Stimulated activated CD8-positive, alpha-beta memory T cell treated with anti-CD3 and anti-CD28 coated beads, Interleukin-4, amount 100 ng/mL, for 4 hours (primary cell): ENCODE measurements at regions not wholly inside any gene's neighbourhood (a gene's known extent, or its start where the extent isn't known, plus 50 kb on each side); places are given as distances from the start of the nearest gene placed in this dataset.
A peak's percentile ranks its signal among the peaks of the same experiment; 100 is the strongest.
"Not testable (repeated sequence)": the region's sequence is repeated elsewhere in the genome, so short reads cannot be mapped to it uniquely, and the experiment has no call there.

Experiments
- DNase-seq, 2 donors: peaks; one replicate each; pipeline ENCODE4 v3.0.0-alpha.2; 2020; ENCODE audit warnings: low read depth in 2 of 2, low spot score in 1 of 2

DNA sequence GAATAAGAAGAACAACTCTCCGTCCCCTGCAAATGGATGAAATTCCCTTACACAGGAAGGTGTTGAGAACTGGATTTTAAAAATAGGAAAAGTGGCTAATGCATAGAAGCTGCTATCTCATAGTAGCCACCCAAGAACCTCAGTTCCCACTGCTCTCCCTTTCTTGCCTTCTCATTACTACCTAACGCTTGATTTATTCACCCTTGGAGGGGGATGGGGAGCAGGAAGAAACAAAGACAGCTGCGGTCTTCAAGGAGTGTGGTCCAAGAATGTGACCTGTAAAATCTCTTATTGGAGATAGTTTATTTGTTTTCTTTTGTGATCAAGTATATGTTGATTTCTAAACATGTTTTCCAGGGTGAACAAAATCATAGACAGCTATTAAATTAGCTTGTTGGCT is 274.1 kb upstream of the CTNNB1 start:
- no peak for DNase-seq

GRCh38 chr3:40930131-40930538 is 269.2 kb upstream of the CTNNB1 start:
- no peak for DNase-seq

DNA sequence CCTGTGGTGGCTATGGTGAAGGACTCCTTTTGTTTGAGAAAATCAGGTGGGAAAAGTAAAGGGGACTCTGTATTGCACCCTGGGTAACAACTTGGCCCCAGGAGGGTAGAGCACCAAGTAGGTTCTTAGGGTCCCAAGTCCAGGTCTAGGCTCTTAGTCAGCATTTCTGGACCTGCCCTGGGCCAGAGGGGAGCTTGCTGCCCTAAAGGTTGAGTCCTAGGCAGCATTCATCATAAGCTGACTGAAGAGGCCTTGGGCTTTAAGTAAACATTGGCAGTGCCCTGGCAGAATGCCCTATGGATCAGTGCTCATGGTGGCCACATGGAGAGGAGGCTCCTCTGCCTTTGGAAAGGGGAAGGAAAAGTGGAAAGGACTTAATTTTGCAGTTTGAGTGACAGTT is 268.5 kb upstream of the CTNNB1 start:
- no peak for DNase-seq

DNA sequence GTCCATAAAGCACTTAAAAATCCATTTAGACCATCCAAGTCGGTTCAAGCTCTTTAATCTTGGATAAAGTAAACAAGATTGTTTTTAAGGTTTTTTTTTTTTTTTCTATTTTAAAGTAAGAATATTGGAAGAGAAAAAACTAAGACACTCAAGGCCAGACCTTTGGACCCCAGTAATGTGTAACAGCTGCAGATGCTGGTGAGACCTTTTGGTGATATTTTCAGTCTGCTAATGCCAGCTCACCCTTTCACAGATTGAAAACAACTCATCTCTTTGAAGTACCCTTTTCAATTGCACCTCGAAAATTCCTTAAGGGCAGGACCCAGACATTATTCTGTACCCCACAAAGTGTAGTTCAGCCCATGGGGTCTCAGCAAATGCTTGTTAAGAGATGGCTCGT is 260.7 kb upstream of the CTNNB1 start:
- no peak for DNase-seq

- no peak for DNase-seq
These were observed 260.1 kb upstream of the CTNNB1 start for GRCh38 chr3:40939030-40939740.

DNA sequence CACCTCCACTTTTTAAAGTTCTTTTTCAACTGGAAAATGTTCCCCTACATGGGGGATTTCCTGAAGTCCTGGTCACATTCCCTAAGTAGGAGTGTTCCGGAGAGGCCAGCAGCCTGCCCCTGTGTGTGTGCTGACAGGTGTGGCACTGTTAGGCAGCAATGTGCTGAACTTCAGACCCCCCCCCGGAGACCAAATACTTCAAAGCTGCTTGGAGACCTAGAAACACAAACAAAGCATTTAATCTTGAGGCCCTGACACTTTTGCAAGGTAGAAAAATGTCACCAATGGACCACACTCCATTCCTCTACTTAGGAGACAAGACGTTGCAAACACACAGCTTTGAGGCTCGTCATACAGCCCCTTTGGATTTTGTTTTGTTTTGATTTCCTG is 259.6 kb upstream of the CTNNB1 start:
- no peak for DNase-seq

GRCh38 chr3:40940651-40941050 is 258.7 kb upstream of the CTNNB1 start:
- no peak for DNase-seq

DNA sequence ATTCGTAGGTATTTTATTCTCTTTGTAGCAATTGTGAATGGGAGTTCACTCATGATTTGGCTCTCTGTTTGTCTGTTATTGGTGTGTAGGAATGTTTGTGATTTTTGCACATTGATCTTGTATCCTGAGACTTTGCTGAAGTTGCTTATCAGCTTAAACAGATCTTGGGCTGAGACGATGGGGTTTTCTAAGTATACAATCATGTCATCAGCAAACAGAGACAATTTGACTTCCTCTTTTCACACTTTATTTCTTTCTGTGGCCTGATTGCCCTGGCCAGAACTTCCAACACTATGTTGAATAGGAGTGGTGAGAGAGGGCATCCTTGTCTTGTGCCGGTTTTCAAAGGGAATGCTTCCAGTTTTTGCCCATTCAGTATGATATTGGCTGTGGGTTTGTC is 252.3 kb upstream of the CTNNB1 start:
- DNase-seq = not testable (repeated sequence)

DNA sequence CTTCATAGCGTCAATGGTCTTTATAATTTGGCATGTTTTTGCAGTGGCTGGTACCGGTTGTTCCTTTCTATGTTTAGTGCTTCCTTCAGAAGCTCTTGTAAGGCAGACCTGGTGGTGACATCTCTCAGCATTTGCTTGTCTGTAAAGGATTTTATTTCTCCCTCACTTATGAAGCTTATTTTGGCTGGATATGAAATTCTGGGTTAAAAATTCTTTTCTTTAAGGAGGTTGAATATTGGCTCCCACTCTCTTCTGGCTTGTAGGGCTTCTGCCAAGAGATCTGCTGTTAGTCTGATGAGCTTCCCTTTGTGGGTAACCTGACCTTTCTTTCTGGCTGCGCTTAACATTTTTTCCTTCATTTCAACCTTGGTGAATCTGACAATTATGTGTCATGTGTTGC is 250.0 kb upstream of the CTNNB1 start:
- DNase-seq = not testable (repeated sequence)

DNA sequence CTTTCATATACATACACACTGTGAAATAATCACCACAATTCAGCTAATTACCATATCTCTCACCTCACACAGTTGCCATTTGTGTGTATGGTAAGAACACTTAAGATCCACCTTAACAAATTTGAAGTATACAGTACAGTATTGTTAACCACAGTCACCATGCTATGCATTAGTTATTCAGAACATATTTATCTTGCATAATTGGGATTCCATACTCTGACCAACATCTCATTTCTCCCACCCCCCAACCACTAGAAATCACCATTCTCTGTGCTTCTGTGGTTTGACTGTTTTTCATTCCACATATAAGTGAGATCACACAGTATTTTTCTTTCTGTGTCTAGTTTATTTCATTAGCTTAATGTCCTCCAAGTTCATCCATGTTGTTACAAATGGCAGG is 247.7 kb upstream of the CTNNB1 start:
- DNase-seq = no peak

DNA sequence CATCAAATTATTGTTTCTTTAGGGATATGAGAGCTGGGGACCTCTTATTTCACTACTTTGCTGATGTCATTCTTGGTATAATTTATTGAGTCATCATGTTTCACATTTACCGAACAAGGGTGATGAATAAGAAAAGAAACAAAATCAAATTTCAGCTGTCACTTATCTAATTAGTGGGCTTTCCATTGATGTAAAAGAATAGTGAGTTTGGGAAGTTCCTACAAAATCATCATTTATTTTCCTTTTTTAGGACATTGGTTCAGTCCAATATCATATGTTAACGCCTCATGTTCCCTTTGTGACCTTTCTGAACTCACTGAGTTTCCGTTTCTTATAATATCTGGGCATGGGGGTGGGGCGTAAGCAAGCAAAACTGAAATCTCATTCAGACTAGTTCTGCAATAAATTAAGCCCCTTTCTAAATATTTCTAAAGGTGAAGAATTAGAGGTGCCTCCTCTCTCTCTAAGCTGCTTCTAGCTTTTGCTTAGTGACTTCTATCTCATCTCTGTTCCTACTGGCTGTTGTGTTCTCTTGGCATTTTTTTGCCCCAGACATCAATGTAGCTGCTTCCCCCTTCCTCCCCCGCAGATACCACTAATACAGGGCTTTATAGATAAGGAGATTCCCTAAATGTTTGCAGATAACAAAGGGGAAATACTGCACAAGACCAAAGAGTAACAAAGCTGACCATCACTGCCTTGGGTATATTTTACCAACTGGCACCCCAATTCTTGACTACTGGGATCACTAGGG is 238.0 kb upstream of the CTNNB1 start:
- DNase-seq = no peak

DNA sequence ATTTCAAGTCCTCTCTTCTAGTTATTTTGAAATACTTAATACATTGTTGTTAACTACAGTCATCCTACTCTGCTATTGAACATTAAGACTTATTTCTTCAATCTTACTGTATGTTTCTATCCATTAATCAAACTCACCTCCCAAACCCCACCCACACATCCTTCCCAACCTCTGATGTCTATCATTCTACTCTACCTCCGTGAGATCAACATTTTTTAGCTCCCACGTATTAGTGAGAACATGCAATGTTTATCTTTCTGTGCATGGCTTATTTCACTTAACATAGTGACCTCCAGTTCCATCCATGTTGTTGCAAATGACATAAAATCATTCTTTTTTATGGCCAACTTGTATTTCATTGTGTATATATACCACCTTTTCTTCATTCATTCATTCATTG is 236.6 kb upstream of the CTNNB1 start:
- DNase-seq = no peak

GRCh38 chr3:40968666-40969065 is 230.6 kb upstream of the CTNNB1 start:
- no peak for DNase-seq

- DNase-seq = no peak
These were observed 230.0 kb upstream of the CTNNB1 start for GRCh38 chr3:40969341-40969740.

DNA sequence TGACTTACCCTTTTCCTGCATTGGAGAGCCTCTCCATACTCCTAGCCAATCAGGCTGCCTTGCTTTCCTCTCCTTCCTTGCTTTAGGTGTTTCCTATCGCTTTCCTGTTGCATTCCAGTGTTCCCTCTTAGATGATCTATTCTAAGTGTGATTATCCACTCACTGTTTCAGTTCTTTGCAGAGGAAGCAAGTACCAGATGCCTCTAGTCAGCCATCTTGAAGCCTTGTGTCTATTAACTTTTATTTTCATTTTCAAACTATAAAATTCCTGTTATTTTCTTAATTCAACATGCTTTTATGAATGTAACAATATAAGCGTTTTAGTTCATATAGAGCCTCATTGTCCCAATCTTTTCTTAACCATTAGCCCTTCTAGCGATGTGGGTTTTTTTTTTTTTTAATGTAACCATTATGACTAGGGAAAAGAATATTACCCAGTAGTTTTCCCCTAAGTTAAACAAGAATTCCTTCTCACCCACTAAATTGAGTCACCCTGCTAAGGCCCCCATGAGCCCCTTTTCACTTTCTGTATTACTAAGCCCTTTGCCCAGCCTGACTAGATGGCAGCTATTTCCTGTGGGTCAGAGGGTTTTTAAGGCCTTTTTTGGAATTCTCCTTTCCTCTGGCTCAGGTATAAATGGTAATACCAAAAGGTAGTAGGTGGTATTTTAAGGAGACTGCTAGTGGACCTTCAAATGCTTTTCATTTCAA is 229.4 kb upstream of the CTNNB1 start:
- no peak for DNase-seq

DNA sequence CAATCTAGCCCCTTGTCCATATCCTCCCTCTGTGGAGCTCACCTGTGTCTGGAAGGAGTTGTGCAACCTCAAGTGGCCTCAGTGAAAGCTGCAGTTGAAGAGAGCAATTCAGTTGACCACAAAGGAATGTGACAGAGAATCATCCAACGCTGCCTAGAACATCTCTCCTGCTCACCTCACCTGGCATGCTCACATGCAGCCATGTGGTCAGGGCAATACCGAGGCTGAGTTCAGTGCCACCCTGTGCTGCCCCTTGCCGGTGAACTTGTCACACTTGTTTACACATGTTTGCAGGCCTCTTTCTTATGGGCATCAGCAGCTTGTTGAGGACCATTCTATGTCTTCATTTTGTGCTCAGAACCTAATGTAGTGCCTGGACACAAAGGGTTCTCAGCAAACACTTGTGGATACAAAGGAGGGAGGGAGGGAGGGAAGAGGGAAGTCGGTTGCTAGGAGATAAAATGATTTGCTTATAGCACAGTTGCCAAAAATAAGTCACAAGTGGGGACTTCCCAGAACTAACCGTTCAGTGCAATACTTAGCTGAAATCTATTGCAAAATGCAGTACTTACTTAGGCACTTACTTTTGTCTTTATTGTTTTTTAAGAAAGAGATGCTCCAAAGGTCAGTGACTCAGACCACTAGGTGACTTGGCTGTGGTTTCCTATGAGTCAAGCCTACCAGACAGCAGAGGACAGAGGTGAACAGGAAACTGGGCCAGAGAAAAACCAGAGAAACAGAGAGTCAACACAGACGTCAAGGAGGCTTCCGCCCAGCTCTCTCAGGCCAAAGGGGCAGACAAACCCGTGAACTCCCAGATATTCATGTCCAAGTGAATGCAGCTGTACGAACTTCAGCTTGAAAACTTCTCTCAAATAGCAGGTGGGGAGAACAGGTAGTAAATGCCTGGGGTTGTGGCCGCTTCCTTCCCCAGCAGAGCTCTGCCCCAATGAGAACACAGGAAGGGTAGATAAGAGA is 227.8 kb upstream of the CTNNB1 start:
- DNase-seq = peak in 1 of 2 donors; percentile 3

DNA sequence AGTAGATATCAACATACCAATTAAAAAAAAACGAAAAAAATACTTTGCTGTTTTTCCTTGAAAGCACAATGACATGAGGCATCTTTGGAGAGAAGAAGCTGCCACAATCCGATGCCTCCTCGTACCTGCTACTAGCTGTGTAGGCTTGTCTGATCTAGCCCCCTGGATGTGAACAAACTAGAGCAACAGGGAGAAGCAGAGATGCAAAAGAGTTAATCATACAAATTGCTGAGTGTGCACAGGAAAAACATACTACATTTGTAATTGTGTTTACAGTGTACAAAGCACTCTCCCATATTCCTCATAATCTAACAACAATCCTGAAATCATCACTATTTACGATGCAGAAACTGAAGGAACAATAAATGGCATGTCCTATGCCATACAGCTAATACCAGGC is 227.0 kb upstream of the CTNNB1 start:
- no peak for DNase-seq

DNA sequence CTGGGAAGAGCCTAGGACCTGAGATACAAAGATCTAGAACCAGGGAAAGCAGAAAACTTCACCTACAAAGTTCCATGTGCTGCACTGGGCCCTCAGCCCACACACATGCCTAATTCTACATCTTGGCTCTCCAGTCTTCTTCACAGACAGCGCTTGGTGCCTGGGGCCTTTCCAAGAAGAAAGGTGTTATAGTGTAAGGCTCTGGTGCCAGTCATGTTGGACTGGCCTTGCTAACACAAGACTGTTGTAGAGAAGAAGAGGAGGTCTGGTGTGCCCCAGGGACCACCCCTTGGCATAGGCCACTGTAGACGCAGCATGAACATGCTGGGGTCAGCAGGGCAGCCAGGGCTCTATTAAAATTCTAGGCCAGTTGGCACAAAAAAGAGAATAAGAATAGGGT is 226.2 kb upstream of the CTNNB1 start:
- no peak for DNase-seq

DNA sequence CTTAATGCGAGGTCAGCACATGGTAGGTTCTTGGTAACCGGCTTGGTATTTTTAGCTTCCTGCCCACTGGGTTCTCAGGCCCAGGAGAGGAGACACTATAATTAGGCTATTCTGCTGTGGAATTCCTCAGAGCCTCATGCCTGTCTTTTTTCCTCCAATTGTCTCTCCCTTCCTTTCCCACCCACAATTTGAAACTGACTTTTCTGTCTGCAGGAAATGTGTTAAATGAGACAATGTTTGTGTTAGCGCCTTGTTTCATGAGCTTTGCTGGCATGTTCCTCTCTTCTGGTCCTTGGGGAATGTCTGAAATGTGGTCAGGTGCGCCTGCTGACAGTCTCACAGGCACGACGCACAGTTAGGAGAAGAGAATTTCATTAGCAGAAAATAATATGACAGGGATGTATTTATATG is 223.6 kb upstream of the CTNNB1 start:
- DNase-seq = no peak

DNA sequence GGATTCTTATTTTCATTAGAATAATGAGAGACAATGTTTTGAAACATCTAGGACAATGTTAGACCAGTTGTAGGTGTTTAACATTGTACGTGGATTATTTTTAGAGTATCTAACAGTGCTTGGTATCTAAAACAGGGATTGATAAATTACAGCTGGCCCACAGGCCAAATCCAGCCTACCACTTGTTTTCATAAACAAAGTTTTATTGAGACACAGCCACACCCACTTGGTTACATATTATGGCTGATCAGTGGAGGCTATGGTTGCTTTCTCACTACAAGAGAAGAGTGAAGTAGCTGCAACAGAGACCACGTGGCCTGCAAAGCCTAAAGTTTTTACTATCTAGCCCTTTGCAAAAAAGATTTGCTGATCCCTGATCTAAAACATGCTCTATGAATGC is 223.1 kb upstream of the CTNNB1 start:
- no peak for DNase-seq

GRCh38 chr3:40978442-40978841 is 220.9 kb upstream of the CTNNB1 start:
- no peak for DNase-seq
